Lower leg skin (tissue), 4 donors: ENCODE measurements at regions not wholly inside any gene's neighbourhood (a gene's known extent, or its start where the extent isn't known, plus 50 kb on each side); places are given as distances from the start of the nearest gene placed in this dataset.

ENCODE experiments used
- DNase-seq, 2 donors: peaks; one replicate each; pipeline ENCODE4 v3.0.0-alpha.2; 2019; ENCODE audit warnings: low spot score in 2 of 2
- H3K4me3 ChIP-seq: fragments of 200-600 bp; sonication (generic); 2 replicates; pipeline ENCODE4 v1.5.1; 2017; ENCODE audit warnings: mild to moderate bottlenecking, low read depth; ENCODE audit not compliant: poor library complexity, severe bottlenecking
- CTCF ChIP-seq, 3 donors: fragments of 450-650 bp; IDR thresholded peaks; one replicate each; pipeline ENCODE4 v1.5.1; 2016; ENCODE audit warnings: antibody characterized with exemption in 3 of 3, mild to moderate bottlenecking in 3 of 3, moderate library complexity in 2 of 3
- POLR2A ChIP-seq, 2 donors: fragments of 450-650 bp; IDR thresholded peaks; one replicate each; pipeline ENCODE4 v1.6.1; 2016 to 2017; ENCODE audit warnings: antibody characterized with exemption in 2 of 2, mild to moderate bottlenecking in 1 of 2, moderate library complexity in 1 of 2
- WGBS, 2 donors: methylation state at CpG; one replicate each; pipeline ENCODE4 v1.1.5; 2018; 5-methylcytosine and 5-hydroxymethylcytosine counted together
- intact Hi-C: fragments of 100-400 bp; cut with DNase I; formaldehyde crosslinking; loops from one replicate; pipeline ENCODE4 v1.15.0; 2023; ENCODE audit warnings: low total_unique reads

GRCh38 chr4:130044788-130045531 is 949.0 kb downstream of the C4orf33 start:
- TF ChIP-seq POLR2A (IDR thresholded peaks at IDR 0.05) = no peak
- TF ChIP-seq CTCF (IDR thresholded peaks at IDR 0.05) = no peak
- DNase-seq = no peak
- WGBS, 2 donors = 65 to 75% methylated on average over 3 of the region's 3 CpGs
- no peak overlapping the region for H3K4me3 ChIP-seq
- intact Hi-C loops = no loop called here

- WGBS, 2 donors = 47 to 57% methylated on average over 2 of the region's 2 CpGs
- no peak for DNase-seq
- no peak for TF ChIP-seq POLR2A (IDR thresholded peaks at IDR 0.05)
- TF ChIP-seq CTCF (IDR thresholded peaks at IDR 0.05) = no peak
- H3K4me3 ChIP-seq = no peak overlapping the region
- intact Hi-C loops = no loop called here
These were observed 957.8 kb downstream of the C4orf33 start for GRCh38 chr4:130053723-130054122.

GRCh38 chr4:130054908-130055307 is 959.0 kb downstream of the C4orf33 start:
- no peak overlapping the region for H3K4me3 ChIP-seq
- TF ChIP-seq CTCF (IDR thresholded peaks at IDR 0.05) = no peak
- no peak for TF ChIP-seq POLR2A (IDR thresholded peaks at IDR 0.05)
- 50 to 72% methylated on average over 1 of the region's 1 CpG for WGBS, 2 donors
- DNase-seq = no peak
- intact Hi-C loops = no loop called here

GRCh38 chr4:130056286-130056685 is 960.3 kb downstream of the C4orf33 start:
- intact Hi-C loops = no loop called here

GRCh38 chr4:130064471-130064870 is 968.5 kb downstream of the C4orf33 start:
- 94 to 99% methylated on average over 2 of the region's 2 CpGs for WGBS, 2 donors
- DNase-seq = no peak
- intact Hi-C loops = no loop called here
- TF ChIP-seq CTCF (IDR thresholded peaks at IDR 0.05) (no peak), POLR2A (IDR thresholded peaks at IDR 0.05) (no peak)
- no peak overlapping the region for H3K4me3 ChIP-seq

More at GRCh38 chr4:130056286-130056685, 960.3 kb downstream of the C4orf33 start:
- no peak for TF ChIP-seq CTCF (IDR thresholded peaks at IDR 0.05)
- no peak overlapping the region for H3K4me3 ChIP-seq
- DNase-seq = no peak
- WGBS, 2 donors = 41 to 90% methylated on average over 2 of the region's 2 CpGs

GRCh38 chr4:130067419-130067818 is 971.5 kb downstream of the C4orf33 start:
- WGBS, 2 donors = 90 to 91% methylated on average over 1 of the region's 1 CpG
- intact Hi-C loops = no loop called here
- no peak for DNase-seq

More at GRCh38 chr4:130067419-130067818, 971.5 kb downstream of the C4orf33 start:
- no peak overlapping the region for H3K4me3 ChIP-seq
- TF ChIP-seq POLR2A (IDR thresholded peaks at IDR 0.05) (no peak), CTCF (IDR thresholded peaks at IDR 0.05) (no peak)
